Vagina (tissue), 2 donors: ENCODE measurements at regions not wholly inside any gene's neighbourhood (a gene's known extent, or its start where the extent isn't known, plus 50 kb on each side); places are given as distances from the start of the nearest gene placed in this dataset.
"Not testable (repeated sequence)": the region's sequence is repeated elsewhere in the genome, so short reads cannot be mapped to it uniquely, and the experiment has no call there.

Source experiments
- DNase-seq, 2 donors: peaks; one replicate each; pipeline ENCODE4 v3.0.0-alpha.2; 2017; ENCODE audit errors: extremely low spot score in 2 of 2
- H3K27ac ChIP-seq: fragments of 200-600 bp; sonication (generic); one replicate; pipeline ENCODE4 v1.5.1; 2019
- H3K27me3 ChIP-seq: fragments of 200-600 bp; sonication (generic); one replicate; pipeline ENCODE4 v1.5.1; 2019
- H3K36me3 ChIP-seq, 2 donors: fragments of 200-600 bp; sonication (generic); one replicate each; pipeline ENCODE4 v1.5.1; 2017 to 2019
- H3K4me1 ChIP-seq: fragments of 200-600 bp; sonication (generic); one replicate; pipeline ENCODE4 v1.5.1; 2019
- H3K4me3 ChIP-seq, 2 donors: fragments of 200-600 bp; sonication (generic); 1 replicate in 1 of 2; 2 replicates in 1 of 2; pipeline ENCODE4 v1.5.1; 2016 to 2019
- H3K9me3 ChIP-seq: fragments of 200-600 bp; sonication (generic); one replicate; pipeline ENCODE4 v1.5.1; 2019
- CTCF ChIP-seq, 3 experiments: fragments of 450-650 bp in 2 of 3; fragments of 200-600 bp in 1 of 3; sonication (generic) in 1 of 3; IDR thresholded peaks; one replicate each; pipeline ENCODE4 v1.5.1; 2017 to 2019; ENCODE audit warnings: antibody characterized with exemption in 3 of 3, mild to moderate bottlenecking in 2 of 3, moderate library complexity in 2 of 3
- POLR2A ChIP-seq, 2 donors: fragments of 450-650 bp; IDR thresholded peaks; one replicate each; pipeline ENCODE4 v1.6.1; 2017; ENCODE audit warnings: antibody characterized with exemption in 2 of 2, mild to moderate bottlenecking in 2 of 2, moderate library complexity in 2 of 2
- POLR2AphosphoS5 ChIP-seq, 2 donors: sonication (generic); formaldehyde crosslinking; IDR thresholded peaks; one replicate each; pipeline ENCODE4 v1.9.0; 2017; ENCODE audit warnings: antibody characterized with exemption in 2 of 2, mild to moderate bottlenecking in 2 of 2, low read depth in 1 of 2; ENCODE audit not compliant: insufficient read depth in 1 of 2
- intact Hi-C: fragments of 100-400 bp; cut with DNase I; formaldehyde crosslinking; loops from one replicate; pipeline ENCODE4 v1.15.1; 2023

GRCh38 chrX:138964501-138964900 lies 253.0 kb upstream of the FGF13 start:
- no peak overlapping the region for H3K27ac ChIP-seq
- H3K27me3 ChIP-seq, result no peaks in the 10 kb centered on the region
- intact Hi-C loops, result no loop called here
- no peaks in the 10 kb centered on the region for H3K4me1 ChIP-seq
- no peak for DNase-seq
- H3K9me3 ChIP-seq, result no peaks in the 10 kb centered on the region
- no peaks in the 10 kb centered on the region for H3K36me3 ChIP-seq
- no peak overlapping the region for H3K4me3 ChIP-seq
- no peak for TF ChIP-seq POLR2AphosphoS5 (IDR thresholded peaks at IDR 0.05; ENCODE audit: insufficient read depth in 1 of 2, low read depth in 1 of 2)
- no peak for TF ChIP-seq CTCF (IDR thresholded peaks at IDR 0.05)
- TF ChIP-seq POLR2A (IDR thresholded peaks at IDR 0.05), result no peak

- H3K9me3 ChIP-seq, H3K4me3 ChIP-seq, H3K4me1 ChIP-seq, DNase-seq, H3K36me3 ChIP-seq, intact Hi-C loops, H3K27me3 ChIP-seq, H3K27ac ChIP-seq: not testable (repeated sequence)
Observed at GRCh38 chrX:138962419-138962818, 250.9 kb upstream of the FGF13 start.

- H3K36me3 ChIP-seq, result no peaks in the 10 kb centered on the region
- no peaks in the 10 kb centered on the region for H3K4me1 ChIP-seq
- no peak overlapping the region for H3K27ac ChIP-seq
- no peak overlapping the region for H3K4me3 ChIP-seq
- no peak for DNase-seq
- intact Hi-C loops, result no loop called here
- H3K9me3 ChIP-seq, result no peaks in the 10 kb centered on the region
- TF ChIP-seq POLR2A (IDR thresholded peaks at IDR 0.05) (no peak), POLR2AphosphoS5 (IDR thresholded peaks at IDR 0.05; ENCODE audit: insufficient read depth in 1 of 2, low read depth in 1 of 2) (no peak), CTCF (IDR thresholded peaks at IDR 0.05) (no peak)
- H3K27me3 ChIP-seq, result no peaks in the 10 kb centered on the region
Observed at GRCh38 chrX:138954976-138955375, 243.5 kb upstream of the FGF13 start.

- TF ChIP-seq POLR2A (IDR thresholded peaks at IDR 0.05) (no peak), POLR2AphosphoS5 (IDR thresholded peaks at IDR 0.05; ENCODE audit: insufficient read depth in 1 of 2, low read depth in 1 of 2) (no peak), CTCF (IDR thresholded peaks at IDR 0.05) (no peak)
- Histone ChIP-seq H3K27ac (no peak overlapping the region), H3K9me3 (no peaks in the 10 kb centered on the region), H3K27me3 (no peaks in the 10 kb centered on the region), H3K4me3 (no peak overlapping the region), H3K36me3 (no peaks in the 10 kb centered on the region), H3K4me1 (no peaks in the 10 kb centered on the region)
- intact Hi-C loops, result no loop called here
- no peak for DNase-seq
Observed at GRCh38 chrX:138946926-138947325, 235.4 kb upstream of the FGF13 start.

- Histone ChIP-seq H3K4me3 (no peak overlapping the region), H3K27ac (no peak overlapping the region), H3K27me3 (no peaks in the 10 kb centered on the region), H3K4me1 (no peaks in the 10 kb centered on the region), H3K9me3 (no peaks in the 10 kb centered on the region), H3K36me3 (no peaks in the 10 kb centered on the region)
- DNase-seq, result no peak
- intact Hi-C loops, result no loop called here
- TF ChIP-seq CTCF (IDR thresholded peaks at IDR 0.05) (no peak), POLR2AphosphoS5 (IDR thresholded peaks at IDR 0.05; ENCODE audit: insufficient read depth in 1 of 2, low read depth in 1 of 2) (no peak), POLR2A (IDR thresholded peaks at IDR 0.05) (no peak)
Observed at GRCh38 chrX:138945219-138945618, 233.7 kb upstream of the FGF13 start.

- H3K27ac ChIP-seq, result no peak overlapping the region
- no peaks in the 10 kb centered on the region for H3K4me1 ChIP-seq
- H3K9me3 ChIP-seq, result no peaks in the 10 kb centered on the region
- H3K4me3 ChIP-seq, result no peak overlapping the region
- no peaks in the 10 kb centered on the region for H3K27me3 ChIP-seq
- intact Hi-C loops, result no loop called here
- no peak for TF ChIP-seq POLR2AphosphoS5 (IDR thresholded peaks at IDR 0.05; ENCODE audit: insufficient read depth in 1 of 2, low read depth in 1 of 2)
- no peak for TF ChIP-seq POLR2A (IDR thresholded peaks at IDR 0.05)
- TF ChIP-seq CTCF (IDR thresholded peaks at IDR 0.05), result no peak
- DNase-seq, result no peak
- no peaks in the 10 kb centered on the region for H3K36me3 ChIP-seq
Observed at GRCh38 chrX:138939038-138939437, 227.5 kb upstream of the FGF13 start.
